ENCODE measurements at regions not wholly inside any gene's neighbourhood (a gene's known extent, or its start where the extent isn't known, plus 50 kb on each side); places are given as distances from the start of the nearest gene placed in this dataset.

- no peak overlapping the region for H3K4me3 Mint-ChIP-seq
- DNase-seq: no peak
- H3K27ac Mint-ChIP-seq: peak overlapping the region in 1 of 9 donors; percentile 30
Measured at GRCh38 chr3:107986505-107986904, 104.3 kb downstream of the CD47 start.

GRCh38 chr3:107985496-107985895 is 105.3 kb downstream of the CD47 start:
- H3K9me3 Mint-ChIP-seq: no peaks in the 10 kb centered on the region
- peak overlapping the region in 6 of 9 donors; percentile 5 to 76 (median 56) for H3K27ac Mint-ChIP-seq
- intact Hi-C loops (cut with micrococcal nuclease): loop anchor here in 1 of 2 donors (5.0 kb wide), 1 partner anchor 237 kb away; the partner anchor contains the start of gene IFT57
- H3K27me3 Mint-ChIP-seq: no peaks in the 10 kb centered on the region
- no peaks in the 10 kb centered on the region for H3K9me3 ChIP-seq (ENCODE audit: control insufficient read depth in 2 of 3, low read length in 3 of 3)
- peaks cover 18 to 46% (median 33%) of the 10 kb centered on the region in 7 donors for H3K4me1 Mint-ChIP-seq
- H3K27ac ChIP-seq (ENCODE audit: low read depth, low read length): no peak overlapping the region
- H3K27me3 ChIP-seq (ENCODE audit: control insufficient read depth in 2 of 2, insufficient read depth in 2 of 2, low read length in 2 of 2): no peaks in the 10 kb centered on the region
- ATAC-seq (peak; percentile 58), DNase-seq (no peak)
- H3K36me3 Mint-ChIP-seq: no peaks in the 10 kb centered on the region
- ChIA-PET POLR2A (interaction anchor here (0.6 to 0.8 kb wide), 3 partner anchors 9 to 527 kb away, joined by 3 read pairs; no protein-coding TSS in a partner anchor), CTCF (interaction anchor here (0.6 to 2.4 kb wide), 4 partner anchors 8 to 59 kb away, joined by 3 to 9 read pairs (median 6); no protein-coding TSS in a partner anchor)
- H3K4me3 ChIP-seq (ENCODE audit: low read length): peak overlapping the region; percentile 19
- H3K36me3 ChIP-seq (ENCODE audit: control insufficient read depth in 2 of 3, insufficient read depth in 3 of 3, low read length in 3 of 3): no peaks in the 10 kb centered on the region
- H3K4me1 ChIP-seq (ENCODE audit: control insufficient read depth in 2 of 2, insufficient read depth in 2 of 2, low read length in 2 of 2): peaks cover 0 to 6% of the 10 kb centered on the region in 2 donors
- peak overlapping the region in 9 of 10 donors; percentile 14 to 69 (median 57) for H3K4me3 Mint-ChIP-seq

More at GRCh38 chr3:107986505-107986904, 104.3 kb downstream of the CD47 start:
- Mint-ChIP-seq H3K36me3 (no peaks in the 10 kb centered on the region), H3K4me1 (peaks cover 17 to 37% (median 27%) of the 10 kb centered on the region in 7 donors), H3K27me3 (no peaks in the 10 kb centered on the region), H3K9me3 (no peaks in the 10 kb centered on the region)
- CTCF ChIA-PET: interaction anchor here (1.2 to 2.4 kb wide), 3 partner anchors 9 to 60 kb away, joined by 3 to 9 read pairs (median 8); no protein-coding TSS in a partner anchor
- Histone ChIP-seq H3K4me1 (ENCODE audit: control insufficient read depth in 2 of 2, insufficient read depth in 2 of 2, low read length in 2 of 2) (peaks cover 0 to 6% of the 10 kb centered on the region in 2 donors), H3K27me3 (ENCODE audit: control insufficient read depth in 2 of 2, insufficient read depth in 2 of 2, low read length in 2 of 2) (no peaks in the 10 kb centered on the region), H3K27ac (ENCODE audit: low read depth, low read length) (no peak overlapping the region), H3K9me3 (ENCODE audit: control insufficient read depth in 2 of 3, low read length in 3 of 3) (no peaks in the 10 kb centered on the region), H3K36me3 (ENCODE audit: control insufficient read depth in 2 of 3, insufficient read depth in 3 of 3, low read length in 3 of 3) (no peaks in the 10 kb centered on the region), H3K4me3 (ENCODE audit: low read length) (no peak overlapping the region)
- intact Hi-C loops (cut with micrococcal nuclease): loop anchor here in 1 of 2 donors (5.0 kb wide), 1 partner anchor 236 kb away; the partner anchor contains the start of gene IFT57
- no peak for ATAC-seq
- POLR2A ChIA-PET: no interaction called here

GRCh38 chr3:107983247-107983646 is 107.6 kb downstream of the CD47 start:
- Histone ChIP-seq H3K36me3 (ENCODE audit: control insufficient read depth in 2 of 3, insufficient read depth in 3 of 3, low read length in 3 of 3) (no peaks in the 10 kb centered on the region), H3K4me1 (ENCODE audit: control insufficient read depth in 2 of 2, insufficient read depth in 2 of 2, low read length in 2 of 2) (peaks cover 14 to 22% of the 10 kb centered on the region in 2 donors), H3K27me3 (ENCODE audit: control insufficient read depth in 2 of 2, insufficient read depth in 2 of 2, low read length in 2 of 2) (no peaks in the 10 kb centered on the region), H3K9me3 (ENCODE audit: control insufficient read depth in 2 of 3, low read length in 3 of 3) (no peaks in the 10 kb centered on the region), H3K4me3 (ENCODE audit: low read length) (no peak overlapping the region), H3K27ac (ENCODE audit: low read depth, low read length) (no peak overlapping the region)
- POLR2A ChIA-PET: interaction anchor here (0.6 to 0.9 kb wide), 2 partner anchors 9 to 19 kb away, joined by 3 read pairs; no protein-coding TSS in a partner anchor
- DNase-seq (no peak), ATAC-seq (no peak)
- H3K4me1 Mint-ChIP-seq: peaks cover 36 to 61% (median 54%) of the 10 kb centered on the region in 7 donors
- H3K27ac Mint-ChIP-seq: no peak overlapping the region
- H3K36me3 Mint-ChIP-seq: peaks cover 0 to 4% (median 0%) of the 10 kb centered on the region in 5 donors
- no peak overlapping the region for H3K4me3 Mint-ChIP-seq
- CTCF ChIA-PET: no interaction called here
- intact Hi-C loops (cut with micrococcal nuclease): no loop called here
- peaks cover 0 to 3% (median 0%) of the 10 kb centered on the region in 5 donors for H3K27me3 Mint-ChIP-seq
- H3K9me3 Mint-ChIP-seq: no peaks in the 10 kb centered on the region

- Histone ChIP-seq H3K27ac (ENCODE audit: low read depth, low read length) (no peak overlapping the region), H3K9me3 (ENCODE audit: control insufficient read depth in 2 of 3, low read length in 3 of 3) (no peaks in the 10 kb centered on the region), H3K4me3 (ENCODE audit: low read length) (no peak overlapping the region), H3K27me3 (ENCODE audit: control insufficient read depth in 2 of 2, insufficient read depth in 2 of 2, low read length in 2 of 2) (no peaks in the 10 kb centered on the region), H3K36me3 (ENCODE audit: control insufficient read depth in 2 of 3, insufficient read depth in 3 of 3, low read length in 3 of 3) (no peaks in the 10 kb centered on the region), H3K4me1 (ENCODE audit: control insufficient read depth in 2 of 2, insufficient read depth in 2 of 2, low read length in 2 of 2) (peaks cover 25 to 31% of the 10 kb centered on the region in 2 donors)
- Mint-ChIP-seq H3K4me3 (no peak overlapping the region), H3K9me3 (no peaks in the 10 kb centered on the region), H3K4me1 (peaks cover 36 to 71% (median 65%) of the 10 kb centered on the region in 7 donors), H3K27ac (peak overlapping the region in 1 of 9 donors; percentile 7), H3K36me3 (peaks cover 0 to 4% (median 0%) of the 10 kb centered on the region in 5 donors), H3K27me3 (peaks cover 0 to 5% (median 0%) of the 10 kb centered on the region in 5 donors)
- DNase-seq: no peak
- POLR2A ChIA-PET: no interaction called here
- CTCF ChIA-PET: no interaction called here
- intact Hi-C loops (cut with micrococcal nuclease): no loop called here
- ATAC-seq: no peak
Measured at GRCh38 chr3:107982165-107982564, 108.7 kb downstream of the CD47 start.

GRCh38 chr3:107981471-107982111 is 109.2 kb downstream of the CD47 start:
- ChIA-PET CTCF (no interaction called here), POLR2A (no interaction called here)
- Mint-ChIP-seq H3K9me3 (no peaks in the 10 kb centered on the region), H3K4me3 (no peak overlapping the region), H3K4me1 (peaks cover 34 to 72% (median 66%) of the 10 kb centered on the region in 7 donors), H3K36me3 (peaks cover 0 to 4% (median 0%) of the 10 kb centered on the region in 5 donors), H3K27me3 (peaks cover 0 to 7% (median 0%) of the 10 kb centered on the region in 5 donors), H3K27ac (peak overlapping the region in 1 of 9 donors; percentile 7)
- H3K4me3 ChIP-seq (ENCODE audit: low read length): no peak overlapping the region
- ATAC-seq (peak; percentile 38), DNase-seq (no peak)
- H3K9me3 ChIP-seq (ENCODE audit: control insufficient read depth in 2 of 3, low read length in 3 of 3): no peaks in the 10 kb centered on the region
- H3K36me3 ChIP-seq (ENCODE audit: control insufficient read depth in 2 of 3, insufficient read depth in 3 of 3, low read length in 3 of 3): no peaks in the 10 kb centered on the region
- no peak overlapping the region for H3K27ac ChIP-seq (ENCODE audit: low read depth, low read length)
- H3K27me3 ChIP-seq (ENCODE audit: control insufficient read depth in 2 of 2, insufficient read depth in 2 of 2, low read length in 2 of 2): no peaks in the 10 kb centered on the region
- intact Hi-C loops (cut with micrococcal nuclease): no loop called here
- H3K4me1 ChIP-seq (ENCODE audit: control insufficient read depth in 2 of 2, insufficient read depth in 2 of 2, low read length in 2 of 2): peaks cover 31 to 34% of the 10 kb centered on the region in 2 donors

- Histone ChIP-seq H3K4me3 (ENCODE audit: low read length) (no peak overlapping the region), H3K36me3 (ENCODE audit: control insufficient read depth in 2 of 3, insufficient read depth in 3 of 3, low read length in 3 of 3) (no peaks in the 10 kb centered on the region), H3K27ac (ENCODE audit: low read depth, low read length) (no peak overlapping the region), H3K27me3 (ENCODE audit: control insufficient read depth in 2 of 2, insufficient read depth in 2 of 2, low read length in 2 of 2) (no peaks in the 10 kb centered on the region), H3K4me1 (ENCODE audit: control insufficient read depth in 2 of 2, insufficient read depth in 2 of 2, low read length in 2 of 2) (peaks cover 43 to 49% of the 10 kb centered on the region in 2 donors), H3K9me3 (ENCODE audit: control insufficient read depth in 2 of 3, low read length in 3 of 3) (no peaks in the 10 kb centered on the region)
- peaks cover 0 to 16% (median 0%) of the 10 kb centered on the region in 5 donors for H3K27me3 Mint-ChIP-seq
- intact Hi-C loops (cut with micrococcal nuclease): loop anchor here in 1 of 2 donors (5.0 kb wide), 3 partner anchors 52 to 148 kb away; no protein-coding TSS in a partner anchor
- CTCF ChIA-PET: no interaction called here
- H3K4me3 Mint-ChIP-seq: peak overlapping the region in 7 of 10 donors; percentile 20 to 83 (median 56)
- ATAC-seq (no peak), DNase-seq (no peak)
- H3K36me3 Mint-ChIP-seq: peaks cover 0 to 4% (median 0%) of the 10 kb centered on the region in 5 donors
- peak overlapping the region in 1 of 9 donors; percentile 22 for H3K27ac Mint-ChIP-seq
- POLR2A ChIA-PET: interaction anchor here (1.0 to 1.1 kb wide), 2 partner anchors 10 to 14 kb away, joined by 3 read pairs; no protein-coding TSS in a partner anchor
- H3K4me1 Mint-ChIP-seq: peaks cover 34 to 77% (median 69%) of the 10 kb centered on the region in 7 donors
- no peaks in the 10 kb centered on the region for H3K9me3 Mint-ChIP-seq
Measured at GRCh38 chr3:107979538-107979937, 111.3 kb downstream of the CD47 start.

Measured in naive thymus-derived CD4-positive, alpha-beta T cell (primary cell).